Fibroblast of pulmonary artery (primary cell): ENCODE measurements at regions not wholly inside any gene's neighbourhood (a gene's known extent, or its start where the extent isn't known, plus 50 kb on each side); places are given as distances from the start of the nearest gene placed in this dataset.

Experiments
- DNase-seq: peaks from one replicate; pipeline ENCODE4 v3.0.0-alpha.2; 2010; ENCODE audit warnings: low read depth
- H3K4me3 ChIP-seq: replicated peaks from 2 replicates; pipeline ENCODE4 v1.5.1; 2011; ENCODE audit warnings: low read depth, mild to moderate bottlenecking, control low read depth, low read length, moderate library complexity
- TF ChIP-seq, protein P1 (sequence below): IDR thresholded peaks from 2 replicates; pipeline ENCODE4 v1.5.1; 2011; ENCODE audit warnings: mild to moderate bottlenecking, control low read depth, low read length, inconsistent platforms; ENCODE audit errors: missing control alignments

DNA sequence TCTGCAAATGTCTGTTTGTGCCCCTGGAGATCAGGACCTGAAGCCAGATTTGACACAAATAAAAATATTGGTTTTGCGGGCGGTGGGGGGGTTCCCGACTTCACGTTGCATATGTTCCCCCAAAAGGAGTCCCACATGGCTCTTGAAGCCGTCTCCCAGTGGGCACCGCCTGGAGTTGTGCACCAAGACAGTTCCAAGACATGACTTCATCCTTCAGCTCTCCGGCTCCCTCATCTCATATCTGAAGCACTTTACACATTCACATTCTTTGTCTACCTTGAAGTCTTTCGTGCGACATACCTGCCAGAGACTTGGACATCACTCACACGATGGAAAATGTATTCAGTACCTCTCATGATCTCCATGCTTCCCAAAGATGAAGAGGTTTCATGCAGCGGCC is 362.8 kb upstream of the FOXK1 start:
- DNase-seq, result no peak
- H3K4me3 ChIP-seq, result no peak overlapping the region
- TF ChIP-seq, protein P1, sequence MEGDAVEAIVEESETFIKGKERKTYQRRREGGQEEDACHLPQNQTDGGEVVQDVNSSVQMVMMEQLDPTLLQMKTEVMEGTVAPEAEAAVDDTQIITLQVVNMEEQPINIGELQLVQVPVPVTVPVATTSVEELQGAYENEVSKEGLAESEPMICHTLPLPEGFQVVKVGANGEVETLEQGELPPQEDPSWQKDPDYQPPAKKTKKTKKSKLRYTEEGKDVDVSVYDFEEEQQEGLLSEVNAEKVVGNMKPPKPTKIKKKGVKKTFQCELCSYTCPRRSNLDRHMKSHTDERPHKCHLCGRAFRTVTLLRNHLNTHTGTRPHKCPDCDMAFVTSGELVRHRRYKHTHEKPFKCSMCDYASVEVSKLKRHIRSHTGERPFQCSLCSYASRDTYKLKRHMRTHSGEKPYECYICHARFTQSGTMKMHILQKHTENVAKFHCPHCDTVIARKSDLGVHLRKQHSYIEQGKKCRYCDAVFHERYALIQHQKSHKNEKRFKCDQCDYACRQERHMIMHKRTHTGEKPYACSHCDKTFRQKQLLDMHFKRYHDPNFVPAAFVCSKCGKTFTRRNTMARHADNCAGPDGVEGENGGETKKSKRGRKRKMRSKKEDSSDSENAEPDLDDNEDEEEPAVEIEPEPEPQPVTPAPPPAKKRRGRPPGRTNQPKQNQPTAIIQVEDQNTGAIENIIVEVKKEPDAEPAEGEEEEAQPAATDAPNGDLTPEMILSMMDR, result no peak

DNA sequence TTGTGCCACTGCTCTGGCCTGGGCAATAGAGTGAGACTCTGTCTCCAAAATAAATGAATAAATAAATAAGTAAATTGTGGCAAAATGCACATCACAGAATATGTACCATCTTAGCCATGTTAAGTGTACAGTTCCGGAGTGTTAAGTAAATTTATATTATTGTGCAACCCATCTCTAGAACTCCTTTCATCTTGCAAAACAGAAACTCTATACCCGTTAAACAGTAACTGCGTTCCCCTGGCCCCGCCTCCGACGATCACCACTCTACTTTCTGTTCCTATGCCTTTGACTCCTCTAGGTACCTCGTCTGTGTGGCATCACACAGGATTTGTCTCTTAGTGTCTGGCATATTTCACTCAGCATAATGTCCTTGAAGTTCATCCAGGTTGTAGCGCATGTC is 356.4 kb upstream of the FOXK1 start:
- TF ChIP-seq, protein P1, result no peak
- no peak overlapping the region for H3K4me3 ChIP-seq
- no peak for DNase-seq

DNA sequence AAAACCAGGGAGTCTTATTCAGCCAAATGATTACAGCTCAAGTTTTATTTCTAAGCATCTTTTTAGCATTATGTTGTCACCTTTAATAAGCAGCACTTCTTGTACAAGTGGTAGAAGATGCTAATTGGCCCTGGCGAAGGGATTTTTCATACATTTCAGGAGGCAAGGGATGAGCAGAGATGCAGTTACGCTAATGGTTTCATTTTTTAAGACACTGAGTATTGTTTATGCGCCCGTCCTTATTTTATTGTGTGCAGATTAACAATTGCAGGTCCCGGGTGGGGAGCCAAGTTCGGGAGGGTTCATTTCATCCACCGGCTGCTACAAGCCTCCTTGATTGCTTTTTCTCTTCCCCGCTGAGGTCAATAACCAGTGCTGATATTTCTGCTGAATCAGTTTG is 350.4 kb upstream of the FOXK1 start:
- no peak overlapping the region for H3K4me3 ChIP-seq
- DNase-seq, result no peak
- TF ChIP-seq, protein P1, result no peak

DNA sequence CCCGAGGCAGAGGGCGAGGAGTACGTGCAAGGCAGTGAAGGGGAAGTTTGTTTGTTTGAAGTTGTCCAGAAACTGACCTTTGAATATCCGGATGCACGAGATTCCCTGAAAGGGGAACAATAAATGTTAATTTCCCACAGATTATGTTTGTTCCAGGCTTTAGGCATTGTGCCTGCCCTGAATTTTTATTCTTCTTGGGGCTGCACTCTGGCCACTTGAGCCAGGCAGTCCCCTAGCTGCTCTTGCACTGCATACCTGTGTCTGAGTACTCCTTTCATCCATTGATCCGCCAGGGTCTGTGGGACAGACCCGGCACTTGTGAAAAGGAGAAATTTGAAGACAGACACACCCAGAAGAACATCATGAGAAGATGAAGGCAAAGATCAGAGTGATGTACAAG is 343.5 kb upstream of the FOXK1 start:
- TF ChIP-seq, protein P1, result no peak
- DNase-seq, result no peak
- no peak overlapping the region for H3K4me3 ChIP-seq

DNA sequence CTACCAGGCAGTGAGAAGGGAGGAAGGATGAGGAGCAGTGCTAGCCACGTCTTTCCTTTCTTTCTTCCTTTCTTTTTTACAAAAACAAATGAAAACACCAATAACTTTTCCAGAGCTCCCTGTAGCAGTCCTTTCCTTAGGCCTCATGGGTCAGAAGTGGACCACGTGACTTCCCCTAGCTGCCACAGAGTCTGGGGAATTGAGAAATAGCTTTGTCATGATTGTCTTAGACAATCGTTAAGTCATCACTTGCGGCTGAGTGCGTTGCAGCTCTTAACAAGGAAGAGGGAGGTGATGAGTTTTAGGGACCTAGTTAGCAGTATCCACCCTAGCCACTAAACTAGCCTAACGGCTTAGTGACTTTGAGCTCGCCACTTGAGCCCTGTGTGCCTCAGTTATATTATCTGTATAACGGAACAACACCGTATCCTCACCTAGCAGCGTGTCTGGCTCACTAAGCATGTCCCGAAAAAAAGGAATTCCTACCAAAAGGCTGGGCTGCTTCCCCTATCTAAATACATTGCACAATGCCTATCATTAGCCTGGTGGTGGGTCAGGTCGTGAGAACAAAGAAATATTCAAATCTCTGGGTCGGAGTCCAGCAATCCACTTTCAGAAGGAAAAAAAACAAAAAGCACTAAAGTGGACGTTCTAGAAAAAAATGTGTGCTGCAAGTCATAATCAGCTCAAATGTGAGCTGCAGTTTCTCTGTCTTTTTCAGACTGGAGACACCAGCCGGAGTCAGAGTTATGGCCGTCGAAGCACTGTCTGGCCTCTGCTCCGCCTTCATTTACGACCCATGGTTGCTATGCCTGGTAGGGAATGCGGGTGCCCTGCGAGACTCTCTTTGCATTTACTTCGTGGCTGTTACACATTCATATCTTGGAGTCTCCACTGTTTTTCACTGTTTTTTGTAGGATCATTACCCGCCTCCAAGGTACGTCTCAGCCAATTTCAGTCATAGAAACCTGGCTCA is 338.5 kb upstream of the FOXK1 start:
- no peak overlapping the region for H3K4me3 ChIP-seq
- no peak for DNase-seq
- TF ChIP-seq, protein P1, result no peak

DNA sequence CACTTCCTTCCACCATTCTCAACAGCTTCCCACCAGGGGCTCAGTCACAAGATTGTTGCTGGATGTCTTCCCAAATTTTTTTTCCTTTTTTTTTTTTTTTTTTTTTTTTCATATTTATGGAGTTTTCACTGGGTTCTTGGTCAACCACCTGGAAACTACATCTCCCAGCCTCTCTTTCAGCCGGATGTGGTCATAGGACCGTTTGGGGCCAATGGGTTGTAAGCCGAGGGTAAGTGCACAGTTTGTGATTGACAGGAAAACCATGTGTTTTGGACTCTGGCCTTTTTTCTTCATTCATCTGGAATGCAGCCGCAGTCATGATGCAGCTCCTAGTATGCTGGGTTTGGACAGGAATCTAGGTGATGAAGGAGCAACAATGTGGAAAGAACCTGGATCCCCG is 337.1 kb upstream of the FOXK1 start:
- TF ChIP-seq, protein P1, result no peak
- no peak for DNase-seq
- no peak overlapping the region for H3K4me3 ChIP-seq

DNA sequence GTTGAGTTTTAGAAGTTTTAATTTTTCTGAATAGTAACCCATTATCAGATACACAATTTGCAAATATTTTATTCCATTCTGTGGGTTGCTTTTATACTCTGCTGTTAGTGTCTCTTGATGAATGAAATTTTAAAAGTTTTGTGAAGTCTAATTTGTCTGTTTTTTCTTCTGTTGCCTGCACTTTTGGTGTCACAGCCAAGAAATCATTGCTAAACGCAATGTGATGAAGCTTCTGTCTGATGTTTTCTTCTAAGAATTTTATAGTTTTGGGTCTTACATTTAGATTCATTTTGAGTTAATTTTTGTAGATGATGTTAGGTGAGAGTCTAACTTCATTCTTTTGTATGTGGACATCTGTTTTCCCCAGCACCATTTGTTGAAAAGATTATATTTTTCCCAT is 330.0 kb upstream of the FOXK1 start:
- DNase-seq, result no peak
- TF ChIP-seq, protein P1, result no peak
- H3K4me3 ChIP-seq, result no peak overlapping the region
